Fibroblast of villous mesenchyme (primary cell): ENCODE measurements at regions not wholly inside any gene's neighbourhood (a gene's known extent, or its start where the extent isn't known, plus 50 kb on each side); places are given as distances from the start of the nearest gene placed in this dataset.

Experiments used
- DNase-seq: peaks from one replicate; pipeline ENCODE4 v3.0.0-alpha.2; 2010; ENCODE audit warnings: low read depth
- H3K4me3 ChIP-seq: 2 replicates; pipeline ENCODE4 v1.5.1; 2011; ENCODE audit warnings: low read depth, mild to moderate bottlenecking, low read length
- TF ChIP-seq, protein P1 (sequence below): IDR thresholded peaks from 2 replicates; pipeline ENCODE4 v1.5.1; 2012; ENCODE audit warnings: low read depth, mild to moderate bottlenecking, low read length; ENCODE audit not compliant: insufficient read depth

DNA sequence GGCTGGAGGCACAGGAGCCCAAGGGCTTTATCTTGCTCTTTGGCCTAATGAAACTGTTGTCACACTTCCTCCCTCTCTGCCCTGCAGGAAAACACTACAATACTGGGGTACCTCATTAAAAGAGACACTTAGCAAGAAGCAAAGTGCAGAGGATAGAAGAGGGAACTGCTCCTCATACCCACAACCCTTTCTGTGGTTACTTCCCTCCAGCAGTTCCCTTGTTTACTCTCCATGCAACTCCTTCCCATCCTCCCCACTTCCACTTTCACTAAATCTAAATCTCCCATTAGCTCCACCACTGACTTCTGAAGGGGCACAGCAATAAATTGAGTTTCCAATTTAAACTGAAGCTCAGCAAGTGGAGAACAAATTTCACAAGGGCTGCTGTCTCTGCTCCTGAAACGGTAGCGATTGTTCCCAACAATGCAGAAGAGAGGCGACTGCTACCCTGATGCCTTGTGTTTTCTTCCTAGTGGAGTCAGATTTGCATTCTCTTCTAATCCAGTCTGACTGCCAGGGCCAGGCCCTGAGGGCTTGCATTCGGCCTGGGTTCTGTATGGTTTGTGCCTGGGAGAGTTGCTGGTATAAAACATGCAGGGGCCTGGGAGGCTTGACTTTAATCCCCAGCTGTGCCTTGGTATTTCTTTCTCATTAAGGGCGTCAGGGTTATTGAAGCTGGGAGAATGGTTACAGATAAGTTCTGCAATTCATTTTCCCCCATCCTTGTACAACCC is 454.7 kb downstream of the TFAP2B start:
- no peak for DNase-seq
- H3K4me3 ChIP-seq: no peak overlapping the region
- TF ChIP-seq, protein P1, sequence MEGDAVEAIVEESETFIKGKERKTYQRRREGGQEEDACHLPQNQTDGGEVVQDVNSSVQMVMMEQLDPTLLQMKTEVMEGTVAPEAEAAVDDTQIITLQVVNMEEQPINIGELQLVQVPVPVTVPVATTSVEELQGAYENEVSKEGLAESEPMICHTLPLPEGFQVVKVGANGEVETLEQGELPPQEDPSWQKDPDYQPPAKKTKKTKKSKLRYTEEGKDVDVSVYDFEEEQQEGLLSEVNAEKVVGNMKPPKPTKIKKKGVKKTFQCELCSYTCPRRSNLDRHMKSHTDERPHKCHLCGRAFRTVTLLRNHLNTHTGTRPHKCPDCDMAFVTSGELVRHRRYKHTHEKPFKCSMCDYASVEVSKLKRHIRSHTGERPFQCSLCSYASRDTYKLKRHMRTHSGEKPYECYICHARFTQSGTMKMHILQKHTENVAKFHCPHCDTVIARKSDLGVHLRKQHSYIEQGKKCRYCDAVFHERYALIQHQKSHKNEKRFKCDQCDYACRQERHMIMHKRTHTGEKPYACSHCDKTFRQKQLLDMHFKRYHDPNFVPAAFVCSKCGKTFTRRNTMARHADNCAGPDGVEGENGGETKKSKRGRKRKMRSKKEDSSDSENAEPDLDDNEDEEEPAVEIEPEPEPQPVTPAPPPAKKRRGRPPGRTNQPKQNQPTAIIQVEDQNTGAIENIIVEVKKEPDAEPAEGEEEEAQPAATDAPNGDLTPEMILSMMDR: no peak

GRCh38 chr6:51277474-51277873 is 458.8 kb downstream of the TFAP2B start:
- TF ChIP-seq, protein P1: no peak
- H3K4me3 ChIP-seq: no peak overlapping the region
- DNase-seq: no peak

GRCh38 chr6:51282026-51282425 is 463.4 kb downstream of the TFAP2B start:
- H3K4me3 ChIP-seq: no peak overlapping the region
- DNase-seq: no peak
- TF ChIP-seq, protein P1: no peak

GRCh38 chr6:51283723-51284355 is 465.2 kb downstream of the TFAP2B start:
- H3K4me3 ChIP-seq: no peak overlapping the region
- TF ChIP-seq, protein P1: no peak
- DNase-seq: no peak

DNA sequence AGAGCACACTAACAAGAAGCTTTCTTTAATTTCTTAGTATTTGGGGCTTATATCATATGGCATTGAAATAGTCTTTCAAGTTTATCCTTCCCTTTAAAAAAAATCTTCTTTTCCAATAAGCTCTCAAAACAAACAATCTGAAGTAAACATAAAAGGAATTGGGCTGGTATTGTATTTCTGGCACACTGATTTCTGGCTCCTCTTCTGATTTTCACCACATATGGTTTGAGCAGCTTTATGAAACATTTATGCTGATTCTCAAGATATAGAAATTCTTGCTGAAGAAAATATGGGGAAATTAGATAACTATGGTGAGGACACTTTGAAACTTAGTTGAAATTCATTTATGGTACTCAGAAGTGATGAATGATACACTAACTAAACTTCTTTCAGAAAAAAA is 467.2 kb downstream of the TFAP2B start:
- TF ChIP-seq, protein P1: no peak
- DNase-seq: no peak
- H3K4me3 ChIP-seq: no peak overlapping the region

DNA sequence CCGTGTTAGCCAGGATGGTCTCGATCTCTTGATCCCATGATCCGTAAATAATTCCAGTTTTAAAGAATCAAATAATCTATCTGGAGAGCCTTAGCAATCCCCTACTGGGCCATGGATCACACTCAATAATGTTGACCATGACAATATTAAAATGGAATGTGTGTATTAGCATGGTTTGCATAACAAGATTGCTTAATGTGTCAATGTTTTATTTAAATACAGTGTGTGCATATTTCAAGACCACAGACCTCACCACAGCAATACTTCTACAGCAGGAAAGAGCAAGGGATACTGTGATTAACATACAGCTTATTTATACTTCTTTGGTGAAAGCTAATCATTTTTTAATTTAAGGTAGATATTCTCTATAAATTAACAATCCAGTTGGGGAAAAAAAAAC is 470.4 kb downstream of the TFAP2B start:
- H3K4me3 ChIP-seq: no peak overlapping the region
- no peak for DNase-seq
- TF ChIP-seq, protein P1: no peak

DNA sequence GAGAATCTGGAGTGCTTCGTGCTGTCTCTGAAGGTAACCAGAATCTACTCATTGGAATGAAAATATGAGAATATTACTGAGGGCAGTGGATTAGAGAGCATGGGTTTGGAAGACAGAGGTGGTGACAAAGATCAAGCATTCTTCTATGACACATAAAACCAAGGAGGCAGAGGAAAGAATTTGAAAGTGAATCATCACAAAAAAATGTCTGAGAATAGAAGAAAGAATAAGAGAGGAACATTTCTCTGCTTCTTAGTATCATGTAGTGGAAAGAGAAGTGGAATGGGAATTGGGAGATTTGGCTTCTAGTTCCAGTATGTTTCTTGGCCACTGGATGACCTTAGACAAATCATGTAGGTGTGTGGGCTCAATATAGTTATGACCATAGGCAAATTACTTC is 474.0 kb downstream of the TFAP2B start:
- no peak for DNase-seq
- H3K4me3 ChIP-seq: no peak overlapping the region
- TF ChIP-seq, protein P1: no peak
